OCI-LY7 (cell line): ENCODE measurements at regions not wholly inside any gene's neighbourhood (a gene's known extent, or its start where the extent isn't known, plus 50 kb on each side); places are given as distances from the start of the nearest gene placed in this dataset.

ENCODE experiments used
- BruUV-seq: library from RNA; stranded (reverse); fragments of 400-500 nt; replicated peaks from 2 replicates; lab custom pipeline; 2021; lab: Mats Ljungman, UMichigan
- CTCF ChIA-PET: fragments of 300-600 bp; sonication (Branson Sonifier 250); formaldehyde crosslinking; loops from one replicate; lab custom pipeline; 2022; ENCODE audit warnings: antibody characterized with exemption; ENCODE audit not compliant: unreplicated experiment; lab: Charles Lee
- POLR2A ChIA-PET: fragments of 300-600 bp; sonication (Branson Sonifier 250); formaldehyde crosslinking; loops from one replicate; lab custom pipeline; 2022; ENCODE audit warnings: antibody characterized with exemption; lab: Charles Lee
- DNase-seq: peaks from one replicate; pipeline ENCODE4 v3.0.0-alpha.2; 2015; ENCODE audit warnings: low spot score
- H2AFZ ChIP-seq: fragments of 200-600 bp; sonication (generic), shearing (Covaris generic); 2 replicates; pipeline ENCODE4 v1.6.1; 2014; ENCODE audit warnings: mild to moderate bottlenecking, antibody characterized with exemption, low read length, moderate library complexity
- H3K27ac ChIP-seq: fragments of 200-600 bp; sonication (generic); 2 replicates; pipeline ENCODE4 v1.5.1; 2014; ENCODE audit warnings: mixed run types, low read depth, mild to moderate bottlenecking, moderate library complexity, low read length, inconsistent platforms; ENCODE audit not compliant: poor library complexity, severe bottlenecking
- H3K36me3 ChIP-seq: fragments of 200-600 bp; sonication (generic); 2 replicates; pipeline ENCODE4 v1.6.1; 2014; ENCODE audit warnings: mild to moderate bottlenecking, antibody characterized with exemption, low read length, moderate library complexity, mixed read lengths; ENCODE audit not compliant: insufficient read depth
- H3K4me1 ChIP-seq: fragments of 200-600 bp; sonication (generic); 2 replicates; pipeline ENCODE4 v1.5.1; 2014; ENCODE audit warnings: mild to moderate bottlenecking, low read length; ENCODE audit not compliant: insufficient read depth, poor library complexity, severe bottlenecking
- H3K4me2 ChIP-seq: fragments of 200-600 bp; sonication (generic); 2 replicates; pipeline ENCODE4 v1.6.1; 2014; ENCODE audit warnings: mild to moderate bottlenecking, low read length
- H3K4me3 ChIP-seq: fragments of 200-600 bp; sonication (generic); 2 replicates; pipeline ENCODE4 v1.5.1; 2014; ENCODE audit warnings: mild to moderate bottlenecking, low read depth, low read length; ENCODE audit not compliant: poor library complexity, severe bottlenecking
- H3K79me2 ChIP-seq: fragments of 200-600 bp; sonication (generic); 2 replicates; pipeline ENCODE4 v1.6.1; 2016; ENCODE audit warnings: low read depth, mild to moderate bottlenecking, low read length, moderate library complexity, mixed read lengths; ENCODE audit not compliant: insufficient read depth
- H3K9me2 ChIP-seq: fragments of 200-600 bp; sonication (generic); 2 replicates; pipeline ENCODE4 v1.6.1; 2016; ENCODE audit warnings: mild to moderate bottlenecking, low read length, mixed read lengths; ENCODE audit not compliant: insufficient read depth
- H3K9me3 ChIP-seq: fragments of 200-600 bp; sonication (generic); 2 replicates; pipeline ENCODE4 v1.6.1; 2014; ENCODE audit warnings: mild to moderate bottlenecking, mixed run types, low read length, mixed read lengths
- H4K20me1 ChIP-seq: fragments of 200-600 bp; sonication (generic); 2 replicates; pipeline ENCODE4 v1.6.1; 2014; ENCODE audit warnings: mild to moderate bottlenecking, antibody characterized with exemption, low read length, moderate library complexity, mixed read lengths; ENCODE audit not compliant: insufficient read depth
- CTCF ChIP-seq: fragments of 200-600 bp; sonication (generic); conservative IDR thresholded peaks from 2 replicates; pipeline ENCODE4 v1.5.1; 2014; ENCODE audit warnings: mild to moderate bottlenecking, antibody characterized with exemption, low read length, moderate library complexity, mixed read lengths
- EZH2phosphoT487 ChIP-seq: fragments of 200-600 bp; sonication (generic); IDR thresholded peaks from 2 replicates; pipeline ENCODE4 v1.6.1; 2018; ENCODE audit warnings: low read depth, borderline replicate concordance, mild to moderate bottlenecking, mixed run types, antibody characterized with exemption, low read length, moderate library complexity, mixed read lengths
- intact Hi-C: fragments of 100-400 bp; cut with micrococcal nuclease; formaldehyde crosslinking; loops from one replicate; pipeline ENCODE4 v1.10.0; 2022; ENCODE audit not compliant: unreplicated experiment

GRCh38 chr2:226658555-226658954 is 141.1 kb downstream of the IRS1 start:
- Histone ChIP-seq H3K27ac (no peak overlapping the region), H2AFZ (no peak overlapping the region), H3K9me3 (no peaks in the 10 kb centered on the region), H3K79me2 (no peaks in the 10 kb centered on the region), H3K9me2 (no peaks in the 10 kb centered on the region), H3K4me2 (no peak overlapping the region), H3K4me3 (no peak overlapping the region), H4K20me1 (no peaks in the 10 kb centered on the region), H3K36me3 (no peaks in the 10 kb centered on the region), H3K4me1 (no peaks in the 10 kb centered on the region)
- no TSS peak for BruUV-seq
- DNase-seq = no peak
- ChIA-PET CTCF (no interaction called here), POLR2A (no interaction called here)
- TF ChIP-seq EZH2phosphoT487 (no peak), CTCF (no peak)
- intact Hi-C loops = no loop called here

- Histone ChIP-seq H3K9me2 (no peaks in the 10 kb centered on the region), H2AFZ (no peak overlapping the region), H3K79me2 (no peaks in the 10 kb centered on the region), H3K4me3 (no peak overlapping the region), H4K20me1 (no peaks in the 10 kb centered on the region), H3K4me2 (no peak overlapping the region), H3K36me3 (no peaks in the 10 kb centered on the region), H3K4me1 (no peaks in the 10 kb centered on the region), H3K27ac (no peak overlapping the region), H3K9me3 (no peaks in the 10 kb centered on the region)
- intact Hi-C loops = no loop called here
- ChIA-PET POLR2A (no interaction called here), CTCF (no interaction called here)
- no TSS peak for BruUV-seq
- no peak for TF ChIP-seq CTCF
- DNase-seq = no peak
Observed at GRCh38 chr2:226657340-226658053, 142.1 kb downstream of the IRS1 start.

GRCh38 chr2:226656367-226656766 is 143.3 kb downstream of the IRS1 start:
- no peaks in the 10 kb centered on the region for H3K4me1 ChIP-seq
- no TSS peak for BruUV-seq
- H4K20me1 ChIP-seq = no peaks in the 10 kb centered on the region
- no peaks in the 10 kb centered on the region for H3K79me2 ChIP-seq
- no peak overlapping the region for H2AFZ ChIP-seq
- TF ChIP-seq CTCF = no peak
- TF ChIP-seq EZH2phosphoT487 = no peak
- CTCF ChIA-PET = no interaction called here
- POLR2A ChIA-PET = interaction anchor here (0.6 kb wide), 1 partner anchor 138 kb away, joined by 3 read pairs; no protein-coding TSS in a partner anchor
- H3K4me2 ChIP-seq = no peak overlapping the region
- no peaks in the 10 kb centered on the region for H3K9me3 ChIP-seq
- no peaks in the 10 kb centered on the region for H3K36me3 ChIP-seq
- no peak for DNase-seq
- H3K4me3 ChIP-seq = no peak overlapping the region
- no peaks in the 10 kb centered on the region for H3K9me2 ChIP-seq
- no peak overlapping the region for H3K27ac ChIP-seq
- intact Hi-C loops = no loop called here
